HCEC 1CT (cell line): ENCODE measurements at regions not wholly inside any gene's neighbourhood (a gene's known extent, or its start where the extent isn't known, plus 50 kb on each side); places are given as distances from the start of the nearest gene placed in this dataset.
"Not testable (repeated sequence)": the region's sequence is repeated elsewhere in the genome, so short reads cannot be mapped to it uniquely, and the experiment has no call there.

Experiments used
- DNase-seq: peaks from one replicate; pipeline ENCODE4 v3.0.0-alpha.2; 2017

DNA sequence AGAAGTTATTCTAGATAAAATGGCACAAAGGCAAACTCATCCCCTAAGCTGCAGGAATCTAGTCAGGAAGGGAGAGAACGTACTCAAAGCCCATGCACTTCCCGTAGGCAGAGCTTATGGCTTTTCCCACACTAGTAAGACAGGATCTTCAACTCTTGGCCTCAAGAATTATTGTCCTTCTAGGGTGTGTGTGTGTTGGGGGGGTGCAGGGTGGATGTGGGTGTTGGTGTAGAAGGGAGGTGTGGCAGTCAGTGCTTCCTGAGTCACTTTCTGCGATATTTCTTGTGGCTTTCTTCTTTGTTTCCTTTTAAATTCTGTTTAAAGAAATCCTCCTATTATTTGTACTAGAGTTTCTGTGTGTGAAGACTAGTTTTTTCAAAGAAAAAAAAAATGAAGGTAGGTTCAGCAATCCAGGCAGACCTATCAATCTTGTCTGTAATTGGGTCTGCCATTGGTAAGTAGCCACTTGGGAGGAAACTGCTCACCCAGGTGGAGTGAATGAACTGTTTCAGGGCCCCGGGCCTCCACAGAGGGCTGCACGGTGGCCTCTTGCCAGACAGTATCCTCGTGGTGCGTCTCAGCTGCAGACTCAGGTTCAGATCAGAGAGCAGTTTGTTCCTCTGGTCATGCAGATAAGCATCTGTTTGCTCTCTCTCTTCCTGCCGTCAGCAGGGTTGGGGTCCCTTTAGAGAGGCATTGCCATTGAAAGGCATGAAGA, 131.9 kb downstream of the NPR3 start:
- no peak for DNase-seq

- DNase-seq: no peak
Observed at GRCh38 chr5:32843531-32843895, 132.4 kb downstream of the NPR3 start.

GRCh38 chr5:32845171-32845570, 134.1 kb downstream of the NPR3 start:
- no peak for DNase-seq

DNA sequence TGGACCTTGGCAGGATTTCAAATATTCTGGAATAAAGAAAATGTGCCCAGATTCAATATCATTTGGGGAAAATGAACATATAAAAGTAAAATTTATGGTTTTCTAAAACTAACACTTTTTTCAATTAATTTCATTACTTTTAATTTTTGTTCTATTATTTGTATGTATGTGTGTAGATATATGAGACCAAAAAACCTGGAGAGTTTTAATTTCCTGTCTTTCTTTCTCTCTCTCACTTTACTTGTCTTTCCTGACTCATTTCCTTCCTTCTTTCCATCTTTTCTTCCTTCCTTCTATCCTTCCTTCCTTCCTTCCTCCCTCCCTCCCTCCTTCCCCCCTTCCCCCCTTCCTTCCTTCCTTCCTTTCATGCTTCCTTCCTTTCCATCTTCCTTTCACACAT, 137.0 kb downstream of the NPR3 start:
- no peak for DNase-seq

- no peak for DNase-seq
Observed at GRCh38 chr5:32848681-32849080, 137.6 kb downstream of the NPR3 start.

GRCh38 chr5:32850817-32851496, 139.8 kb downstream of the NPR3 start:
- DNase-seq: no peak

DNA sequence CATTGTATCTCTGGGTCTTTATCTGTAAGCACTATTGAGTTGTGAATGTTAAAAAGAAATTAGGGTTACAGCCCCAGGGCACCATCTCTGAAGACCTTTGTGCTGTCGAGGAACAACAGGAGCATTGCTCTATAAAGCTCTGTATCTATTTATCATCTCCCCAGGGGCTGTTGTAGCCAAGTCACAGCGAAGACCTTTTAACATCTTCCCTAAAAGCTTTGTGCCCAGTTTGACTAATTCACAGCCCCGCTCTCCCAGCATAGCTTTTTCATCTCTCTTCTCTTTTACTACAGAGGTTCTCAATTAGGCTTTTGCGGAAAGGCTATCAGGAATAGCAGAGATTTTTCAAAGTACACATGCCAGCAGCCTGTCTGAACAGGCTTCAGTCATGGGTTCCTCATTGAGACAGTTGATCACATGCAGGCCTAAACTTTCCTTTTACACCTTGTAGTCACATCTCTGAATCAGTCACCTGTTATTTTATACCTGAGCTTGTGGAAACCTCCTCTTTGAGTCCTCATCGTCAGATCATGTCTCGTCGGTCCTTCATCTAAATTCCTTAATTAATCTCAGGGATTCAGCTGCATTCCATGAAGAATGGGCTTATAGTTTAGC, 140.5 kb downstream of the NPR3 start:
- DNase-seq: no peak

GRCh38 chr5:32852535-32852934, 141.4 kb downstream of the NPR3 start:
- DNase-seq: peak; percentile 68

DNA sequence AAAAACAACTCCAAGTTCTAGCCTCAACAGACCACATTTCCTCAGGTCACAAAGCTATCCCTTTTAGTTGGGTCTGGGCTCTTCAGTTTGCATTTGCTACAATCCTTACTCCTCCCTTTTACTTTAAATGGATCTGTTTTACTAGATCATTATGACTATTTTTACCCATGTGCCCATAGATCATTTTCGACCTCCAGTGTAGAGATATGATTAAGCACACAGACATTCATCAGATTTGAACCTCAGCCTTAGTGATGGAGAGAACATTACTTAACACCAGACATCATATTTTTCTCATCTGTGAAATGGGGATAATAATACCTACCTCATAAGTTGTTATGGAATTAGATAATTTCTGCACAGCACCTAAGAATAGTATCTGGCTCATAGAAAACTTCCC, 141.9 kb downstream of the NPR3 start:
- DNase-seq: no peak

- DNase-seq: no peak
Observed at GRCh38 chr5:32854473-32854872, 143.4 kb downstream of the NPR3 start.

GRCh38 chr5:32859211-32859641, 148.1 kb downstream of the NPR3 start:
- DNase-seq: peak; percentile 71

- DNase-seq: no peak
Observed at GRCh38 chr5:32865475-32865874, 154.4 kb downstream of the NPR3 start.

GRCh38 chr5:32866138-32866537, 155.0 kb downstream of the NPR3 start:
- DNase-seq: no peak

DNA sequence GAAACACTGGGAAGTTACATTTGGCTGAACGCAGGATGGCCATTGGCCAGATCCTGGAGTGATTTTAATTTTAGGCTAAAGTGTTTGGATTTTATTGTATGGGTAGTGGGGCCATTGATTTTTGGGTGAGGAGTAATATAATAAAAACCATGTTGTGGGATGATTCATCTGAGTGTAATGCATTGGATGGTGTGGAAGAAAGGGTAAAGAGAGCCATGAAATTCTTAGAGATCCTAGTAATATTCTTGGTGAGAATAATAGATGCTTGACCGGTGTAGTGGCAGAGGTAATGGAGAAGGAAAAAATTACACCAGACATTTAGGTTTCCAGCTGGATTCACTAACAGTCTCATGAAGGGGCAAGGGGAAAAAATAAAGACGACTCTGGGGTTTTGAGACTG, 158.1 kb downstream of the NPR3 start:
- DNase-seq: peak; percentile 78

- no peak for DNase-seq
Observed at GRCh38 chr5:32876791-32877190, 165.7 kb downstream of the NPR3 start.

GRCh38 chr5:32879364-32879763, 168.2 kb downstream of the NPR3 start:
- DNase-seq: not testable (repeated sequence)

- peak; percentile 49 for DNase-seq
Observed at GRCh38 chr5:32880796-32881195, 169.7 kb downstream of the NPR3 start.

GRCh38 chr5:32887390-32887789, 176.3 kb downstream of the NPR3 start:
- DNase-seq: no peak

GRCh38 chr5:32889078-32889477, 178.0 kb downstream of the NPR3 start:
- DNase-seq: no peak

GRCh38 chr5:32903613-32904012, 192.5 kb downstream of the NPR3 start:
- no peak for DNase-seq

DNA sequence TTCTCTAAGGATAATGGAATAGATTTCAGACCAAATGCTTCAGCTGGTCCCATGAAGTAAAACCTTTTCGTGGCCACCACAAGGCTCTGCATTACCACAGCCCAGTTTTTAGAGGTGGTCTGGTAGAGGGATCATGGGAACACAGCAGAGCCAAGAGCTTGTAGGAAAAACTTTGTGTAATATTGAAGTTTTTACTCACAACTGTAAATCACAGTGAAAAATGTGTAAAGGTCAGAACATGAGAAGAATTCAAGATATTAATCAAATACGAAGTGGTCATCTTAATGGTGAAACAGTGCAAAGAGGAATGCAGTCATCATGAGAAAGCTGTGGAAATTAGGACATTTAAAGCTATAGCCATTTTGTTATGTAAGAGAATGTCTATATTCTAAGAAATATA, 197.5 kb downstream of the NPR3 start:
- DNase-seq: peak; percentile 2

- DNase-seq: peak; percentile 34
Observed at GRCh38 chr5:32909207-32909606, 198.1 kb downstream of the NPR3 start.

- DNase-seq: peak; percentile 58
Observed at GRCh38 chr5:32916648-32917047, 205.5 kb downstream of the NPR3 start.

GRCh38 chr5:32928761-32929160, 217.6 kb downstream of the NPR3 start:
- peak; percentile 56 for DNase-seq
